OCI-LY7 (cell line): ENCODE measurements at regions not wholly inside any gene's neighbourhood (a gene's known extent, or its start where the extent isn't known, plus 50 kb on each side); places are given as distances from the start of the nearest gene placed in this dataset.

ENCODE experiments used
- BruUV-seq: library from RNA; stranded (reverse); fragments of 400-500 nt; replicated peaks from 2 replicates; lab custom pipeline; 2021; lab: Mats Ljungman, UMichigan
- CTCF ChIA-PET: fragments of 300-600 bp; sonication (Branson Sonifier 250); formaldehyde crosslinking; loops from one replicate; lab custom pipeline; 2022; ENCODE audit warnings: antibody characterized with exemption; ENCODE audit not compliant: unreplicated experiment; lab: Charles Lee
- POLR2A ChIA-PET: fragments of 300-600 bp; sonication (Branson Sonifier 250); formaldehyde crosslinking; loops from one replicate; lab custom pipeline; 2022; ENCODE audit warnings: antibody characterized with exemption; lab: Charles Lee
- DNase-seq: peaks from one replicate; pipeline ENCODE4 v3.0.0-alpha.2; 2015; ENCODE audit warnings: low spot score
- H2AFZ ChIP-seq: fragments of 200-600 bp; sonication (generic), shearing (Covaris generic); 2 replicates; pipeline ENCODE4 v1.6.1; 2014; ENCODE audit warnings: mild to moderate bottlenecking, antibody characterized with exemption, low read length, moderate library complexity
- H3K27ac ChIP-seq: fragments of 200-600 bp; sonication (generic); 2 replicates; pipeline ENCODE4 v1.5.1; 2014; ENCODE audit warnings: mixed run types, low read depth, mild to moderate bottlenecking, moderate library complexity, low read length, inconsistent platforms; ENCODE audit not compliant: poor library complexity, severe bottlenecking
- H3K36me3 ChIP-seq: fragments of 200-600 bp; sonication (generic); 2 replicates; pipeline ENCODE4 v1.6.1; 2014; ENCODE audit warnings: mild to moderate bottlenecking, antibody characterized with exemption, low read length, moderate library complexity, mixed read lengths; ENCODE audit not compliant: insufficient read depth
- H3K4me1 ChIP-seq: fragments of 200-600 bp; sonication (generic); 2 replicates; pipeline ENCODE4 v1.5.1; 2014; ENCODE audit warnings: mild to moderate bottlenecking, low read length; ENCODE audit not compliant: insufficient read depth, poor library complexity, severe bottlenecking
- H3K4me2 ChIP-seq: fragments of 200-600 bp; sonication (generic); 2 replicates; pipeline ENCODE4 v1.6.1; 2014; ENCODE audit warnings: mild to moderate bottlenecking, low read length
- H3K4me3 ChIP-seq: fragments of 200-600 bp; sonication (generic); 2 replicates; pipeline ENCODE4 v1.5.1; 2014; ENCODE audit warnings: mild to moderate bottlenecking, low read depth, low read length; ENCODE audit not compliant: poor library complexity, severe bottlenecking
- H3K79me2 ChIP-seq: fragments of 200-600 bp; sonication (generic); 2 replicates; pipeline ENCODE4 v1.6.1; 2016; ENCODE audit warnings: low read depth, mild to moderate bottlenecking, low read length, moderate library complexity, mixed read lengths; ENCODE audit not compliant: insufficient read depth
- H3K9me2 ChIP-seq: fragments of 200-600 bp; sonication (generic); 2 replicates; pipeline ENCODE4 v1.6.1; 2016; ENCODE audit warnings: mild to moderate bottlenecking, low read length, mixed read lengths; ENCODE audit not compliant: insufficient read depth
- H3K9me3 ChIP-seq: fragments of 200-600 bp; sonication (generic); 2 replicates; pipeline ENCODE4 v1.6.1; 2014; ENCODE audit warnings: mild to moderate bottlenecking, mixed run types, low read length, mixed read lengths
- H4K20me1 ChIP-seq: fragments of 200-600 bp; sonication (generic); 2 replicates; pipeline ENCODE4 v1.6.1; 2014; ENCODE audit warnings: mild to moderate bottlenecking, antibody characterized with exemption, low read length, moderate library complexity, mixed read lengths; ENCODE audit not compliant: insufficient read depth
- EZH2phosphoT487 ChIP-seq: fragments of 200-600 bp; sonication (generic); IDR thresholded peaks from 2 replicates; pipeline ENCODE4 v1.6.1; 2018; ENCODE audit warnings: low read depth, borderline replicate concordance, mild to moderate bottlenecking, mixed run types, antibody characterized with exemption, low read length, moderate library complexity, mixed read lengths
- intact Hi-C: fragments of 100-400 bp; cut with micrococcal nuclease; formaldehyde crosslinking; loops from one replicate; pipeline ENCODE4 v1.10.0; 2022; ENCODE audit not compliant: unreplicated experiment
- TF ChIP-seq, protein P1 (sequence below): fragments of 200-600 bp; sonication (generic); conservative IDR thresholded peaks from 2 replicates; pipeline ENCODE4 v1.5.1; 2014; ENCODE audit warnings: mild to moderate bottlenecking, antibody characterized with exemption, low read length, moderate library complexity, mixed read lengths

GRCh38 chr1:172931340-172931739 is 119.4 kb downstream of the TNFSF18 start:
- CTCF ChIA-PET = no interaction called here
- intact Hi-C loops = no loop called here
- H3K9me2 ChIP-seq = no peaks in the 10 kb centered on the region
- H3K27ac ChIP-seq = no peak overlapping the region
- H3K9me3 ChIP-seq = no peaks in the 10 kb centered on the region
- H3K79me2 ChIP-seq = no peaks in the 10 kb centered on the region
- H3K4me2 ChIP-seq = no peak overlapping the region
- no peaks in the 10 kb centered on the region for H3K36me3 ChIP-seq
- H3K4me3 ChIP-seq = no peak overlapping the region
- no peaks in the 10 kb centered on the region for H3K4me1 ChIP-seq
- TF ChIP-seq, protein P1, sequence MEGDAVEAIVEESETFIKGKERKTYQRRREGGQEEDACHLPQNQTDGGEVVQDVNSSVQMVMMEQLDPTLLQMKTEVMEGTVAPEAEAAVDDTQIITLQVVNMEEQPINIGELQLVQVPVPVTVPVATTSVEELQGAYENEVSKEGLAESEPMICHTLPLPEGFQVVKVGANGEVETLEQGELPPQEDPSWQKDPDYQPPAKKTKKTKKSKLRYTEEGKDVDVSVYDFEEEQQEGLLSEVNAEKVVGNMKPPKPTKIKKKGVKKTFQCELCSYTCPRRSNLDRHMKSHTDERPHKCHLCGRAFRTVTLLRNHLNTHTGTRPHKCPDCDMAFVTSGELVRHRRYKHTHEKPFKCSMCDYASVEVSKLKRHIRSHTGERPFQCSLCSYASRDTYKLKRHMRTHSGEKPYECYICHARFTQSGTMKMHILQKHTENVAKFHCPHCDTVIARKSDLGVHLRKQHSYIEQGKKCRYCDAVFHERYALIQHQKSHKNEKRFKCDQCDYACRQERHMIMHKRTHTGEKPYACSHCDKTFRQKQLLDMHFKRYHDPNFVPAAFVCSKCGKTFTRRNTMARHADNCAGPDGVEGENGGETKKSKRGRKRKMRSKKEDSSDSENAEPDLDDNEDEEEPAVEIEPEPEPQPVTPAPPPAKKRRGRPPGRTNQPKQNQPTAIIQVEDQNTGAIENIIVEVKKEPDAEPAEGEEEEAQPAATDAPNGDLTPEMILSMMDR = no peak
- TF ChIP-seq EZH2phosphoT487 = no peak
- no peak for DNase-seq
- BruUV-seq = no TSS peak
- POLR2A ChIA-PET = interaction anchor here (0.6 kb wide), 1 partner anchor 289 kb away, joined by 3 read pairs; no protein-coding TSS in a partner anchor
- H4K20me1 ChIP-seq = no peaks in the 10 kb centered on the region
- no peak overlapping the region for H2AFZ ChIP-seq

DNA sequence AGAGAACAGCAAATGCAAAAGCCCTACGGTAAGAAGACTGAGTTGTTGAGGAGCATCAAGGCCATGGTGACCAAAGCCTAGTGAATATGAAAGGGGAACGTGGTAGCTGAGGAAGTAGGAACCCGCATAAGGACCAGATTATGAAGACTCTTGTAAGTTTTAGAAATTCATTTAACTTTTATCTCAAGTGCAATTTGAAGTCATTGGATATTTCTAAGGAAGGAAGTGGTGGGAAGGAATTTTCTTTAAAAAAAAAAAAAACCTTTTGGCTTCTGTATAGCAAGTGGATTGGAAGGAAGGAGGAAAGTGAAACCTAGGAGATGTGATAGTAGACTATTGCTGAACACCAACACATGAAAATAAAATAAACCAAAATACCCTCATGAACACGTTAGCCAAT is 119.0 kb downstream of the TNFSF18 start:
- Histone ChIP-seq H3K9me3 (no peaks in the 10 kb centered on the region), H3K36me3 (no peaks in the 10 kb centered on the region), H3K4me3 (no peak overlapping the region), H3K79me2 (no peaks in the 10 kb centered on the region), H3K4me1 (no peaks in the 10 kb centered on the region), H3K27ac (no peak overlapping the region), H3K9me2 (no peaks in the 10 kb centered on the region), H3K4me2 (no peak overlapping the region), H4K20me1 (no peaks in the 10 kb centered on the region), H2AFZ (no peak overlapping the region)
- no peak for DNase-seq
- no TSS peak for BruUV-seq
- POLR2A ChIA-PET = no interaction called here
- intact Hi-C loops = no loop called here
- no peak for TF ChIP-seq EZH2phosphoT487
- TF ChIP-seq, protein P1 = no peak
- CTCF ChIA-PET = no interaction called here

DNA sequence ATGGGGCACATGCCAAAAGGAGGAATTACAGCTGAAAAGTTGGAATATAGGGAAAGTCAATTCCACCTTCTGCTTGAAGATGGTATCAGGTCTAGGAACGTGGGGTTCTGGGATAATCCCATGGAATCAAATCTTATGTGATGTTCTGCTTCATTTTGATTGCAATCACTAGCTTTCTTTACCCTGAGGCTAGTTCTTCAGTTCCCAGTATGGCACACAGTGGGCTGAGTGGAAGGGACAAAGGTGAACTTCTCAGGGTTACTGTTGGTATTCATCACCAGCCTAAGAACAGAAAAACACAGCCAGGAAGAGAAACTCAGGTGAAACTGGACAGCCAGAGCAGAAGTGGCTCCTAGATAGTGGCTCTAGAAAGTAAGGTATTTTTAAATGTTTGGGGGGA is 117.8 kb downstream of the TNFSF18 start:
- BruUV-seq = no TSS peak
- intact Hi-C loops = no loop called here
- no peaks in the 10 kb centered on the region for H3K36me3 ChIP-seq
- no peaks in the 10 kb centered on the region for H3K9me2 ChIP-seq
- no peak overlapping the region for H3K27ac ChIP-seq
- TF ChIP-seq EZH2phosphoT487 = no peak
- TF ChIP-seq, protein P1 = no peak
- no peaks in the 10 kb centered on the region for H3K9me3 ChIP-seq
- no peaks in the 10 kb centered on the region for H4K20me1 ChIP-seq
- DNase-seq = no peak
- H3K79me2 ChIP-seq = no peaks in the 10 kb centered on the region
- H3K4me1 ChIP-seq = no peaks in the 10 kb centered on the region
- H3K4me2 ChIP-seq = no peak overlapping the region
- CTCF ChIA-PET = no interaction called here
- H3K4me3 ChIP-seq = no peak overlapping the region
- H2AFZ ChIP-seq = no peak overlapping the region
- POLR2A ChIA-PET = no interaction called here
